Panc1 (cell line): ENCODE measurements at regions not wholly inside any gene's neighbourhood (a gene's known extent, or its start where the extent isn't known, plus 50 kb on each side); places are given as distances from the start of the nearest gene placed in this dataset.

Experiments
- POLR2AphosphoS5 ChIP-seq: IDR thresholded peaks from 2 replicates; pipeline ENCODE4 v1.6.1; 2012; ENCODE audit warnings: mild to moderate bottlenecking, low read depth, low read length, moderate library complexity
- SIN3A ChIP-seq: IDR thresholded peaks from 2 replicates; pipeline ENCODE4 v1.6.1; 2012; ENCODE audit warnings: low read depth, mild to moderate bottlenecking, low read length, moderate library complexity, borderline replicate concordance; ENCODE audit not compliant: insufficient read depth
- TCF7L2 ChIP-seq: IDR thresholded peaks from 2 replicates; pipeline ENCODE4 v1.6.1; 2011; ENCODE audit warnings: mild to moderate bottlenecking, low read depth, low read length, inconsistent platforms
- TF ChIP-seq, protein P1 (sequence below): fragments of 450-650 bp; IDR thresholded peaks from 2 replicates; pipeline ENCODE4 v1.5.1; 2017; ENCODE audit warnings: mild to moderate bottlenecking
- TF ChIP-seq, protein P2 (sequence below), 2 experiments: IDR thresholded peaks; 2 replicates each; pipeline ENCODE4 v1.6.1; 2011 to 2012; ENCODE audit warnings: low read depth in 2 of 2, control low read depth in 1 of 2, low read length in 1 of 2, mild to moderate bottlenecking in 1 of 2, moderate library complexity in 1 of 2; ENCODE audit not compliant: insufficient read depth in 1 of 2

DNA sequence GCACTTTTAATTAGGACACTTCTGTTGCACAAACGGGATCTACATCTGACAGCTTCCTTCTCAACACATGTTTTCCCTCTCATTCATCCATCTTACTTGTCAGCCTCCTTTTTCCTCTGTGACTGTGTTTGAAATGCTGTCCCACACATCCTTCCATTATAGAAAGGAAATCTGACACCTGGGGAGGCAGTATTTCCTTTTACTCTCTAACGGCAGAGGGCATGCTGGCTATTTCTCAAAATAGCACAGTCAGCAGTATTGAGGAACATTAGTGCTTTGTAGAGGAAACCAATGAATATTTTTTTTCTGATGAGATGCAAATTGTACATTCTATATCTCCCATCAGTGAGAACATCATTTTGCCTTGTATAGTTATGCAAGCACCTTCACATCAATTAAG, 668.7 kb downstream of the SLC4A3 start:
- TF ChIP-seq, protein P1, sequence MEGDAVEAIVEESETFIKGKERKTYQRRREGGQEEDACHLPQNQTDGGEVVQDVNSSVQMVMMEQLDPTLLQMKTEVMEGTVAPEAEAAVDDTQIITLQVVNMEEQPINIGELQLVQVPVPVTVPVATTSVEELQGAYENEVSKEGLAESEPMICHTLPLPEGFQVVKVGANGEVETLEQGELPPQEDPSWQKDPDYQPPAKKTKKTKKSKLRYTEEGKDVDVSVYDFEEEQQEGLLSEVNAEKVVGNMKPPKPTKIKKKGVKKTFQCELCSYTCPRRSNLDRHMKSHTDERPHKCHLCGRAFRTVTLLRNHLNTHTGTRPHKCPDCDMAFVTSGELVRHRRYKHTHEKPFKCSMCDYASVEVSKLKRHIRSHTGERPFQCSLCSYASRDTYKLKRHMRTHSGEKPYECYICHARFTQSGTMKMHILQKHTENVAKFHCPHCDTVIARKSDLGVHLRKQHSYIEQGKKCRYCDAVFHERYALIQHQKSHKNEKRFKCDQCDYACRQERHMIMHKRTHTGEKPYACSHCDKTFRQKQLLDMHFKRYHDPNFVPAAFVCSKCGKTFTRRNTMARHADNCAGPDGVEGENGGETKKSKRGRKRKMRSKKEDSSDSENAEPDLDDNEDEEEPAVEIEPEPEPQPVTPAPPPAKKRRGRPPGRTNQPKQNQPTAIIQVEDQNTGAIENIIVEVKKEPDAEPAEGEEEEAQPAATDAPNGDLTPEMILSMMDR = no peak
- TF ChIP-seq POLR2AphosphoS5 (no peak), TCF7L2 (no peak), SIN3A (no peak)
- TF ChIP-seq, protein P2, sequence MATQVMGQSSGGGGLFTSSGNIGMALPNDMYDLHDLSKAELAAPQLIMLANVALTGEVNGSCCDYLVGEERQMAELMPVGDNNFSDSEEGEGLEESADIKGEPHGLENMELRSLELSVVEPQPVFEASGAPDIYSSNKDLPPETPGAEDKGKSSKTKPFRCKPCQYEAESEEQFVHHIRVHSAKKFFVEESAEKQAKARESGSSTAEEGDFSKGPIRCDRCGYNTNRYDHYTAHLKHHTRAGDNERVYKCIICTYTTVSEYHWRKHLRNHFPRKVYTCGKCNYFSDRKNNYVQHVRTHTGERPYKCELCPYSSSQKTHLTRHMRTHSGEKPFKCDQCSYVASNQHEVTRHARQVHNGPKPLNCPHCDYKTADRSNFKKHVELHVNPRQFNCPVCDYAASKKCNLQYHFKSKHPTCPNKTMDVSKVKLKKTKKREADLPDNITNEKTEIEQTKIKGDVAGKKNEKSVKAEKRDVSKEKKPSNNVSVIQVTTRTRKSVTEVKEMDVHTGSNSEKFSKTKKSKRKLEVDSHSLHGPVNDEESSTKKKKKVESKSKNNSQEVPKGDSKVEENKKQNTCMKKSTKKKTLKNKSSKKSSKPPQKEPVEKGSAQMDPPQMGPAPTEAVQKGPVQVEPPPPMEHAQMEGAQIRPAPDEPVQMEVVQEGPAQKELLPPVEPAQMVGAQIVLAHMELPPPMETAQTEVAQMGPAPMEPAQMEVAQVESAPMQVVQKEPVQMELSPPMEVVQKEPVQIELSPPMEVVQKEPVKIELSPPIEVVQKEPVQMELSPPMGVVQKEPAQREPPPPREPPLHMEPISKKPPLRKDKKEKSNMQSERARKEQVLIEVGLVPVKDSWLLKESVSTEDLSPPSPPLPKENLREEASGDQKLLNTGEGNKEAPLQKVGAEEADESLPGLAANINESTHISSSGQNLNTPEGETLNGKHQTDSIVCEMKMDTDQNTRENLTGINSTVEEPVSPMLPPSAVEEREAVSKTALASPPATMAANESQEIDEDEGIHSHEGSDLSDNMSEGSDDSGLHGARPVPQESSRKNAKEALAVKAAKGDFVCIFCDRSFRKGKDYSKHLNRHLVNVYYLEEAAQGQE (IDR thresholded peaks at IDR 0.05; ENCODE audit: insufficient read depth in 1 of 2, low read depth in 2 of 2, low read length in 1 of 2) = no peak
